Breast epithelium (tissue), 4 donors: ENCODE measurements at regions not wholly inside any gene's neighbourhood (a gene's known extent, or its start where the extent isn't known, plus 50 kb on each side); places are given as distances from the start of the nearest gene placed in this dataset.

Source experiments
- DNase-seq, 2 donors: peaks; one replicate each; pipeline ENCODE4 v3.0.0-alpha.2; 2019; ENCODE audit warnings: low spot score in 2 of 2
- H3K27ac ChIP-seq, 2 donors: fragments of 200-600 bp; sonication (generic) in 1 of 2; one replicate each; pipeline ENCODE4 v1.5.1; 2016 to 2019; ENCODE audit warnings: mild to moderate bottlenecking in 1 of 2
- H3K27me3 ChIP-seq, 2 donors: fragments of 200-600 bp; sonication (generic) in 1 of 2; one replicate each; pipeline versions ENCODE4 v1.5.1 to v1.6.0; 2017 to 2019; ENCODE audit warnings: control low read depth in 1 of 2, mild to moderate bottlenecking in 1 of 2
- H3K36me3 ChIP-seq: fragments of 200-600 bp; one replicate; pipeline ENCODE4 v1.5.1; 2019
- H3K4me1 ChIP-seq, 2 donors: fragments of 200-600 bp; sonication (generic); one replicate each; pipeline ENCODE4 v1.5.1; 2016 to 2019; ENCODE audit warnings: control low read depth in 1 of 2
- H3K4me3 ChIP-seq, 3 donors: fragments of 200-600 bp; sonication (generic); 1 replicate in 2 of 3; 2 replicates in 1 of 3; pipeline ENCODE4 v1.5.1; 2016 to 2019; ENCODE audit warnings: mild to moderate bottlenecking in 3 of 3, moderate library complexity in 2 of 3
- H3K9me3 ChIP-seq, 2 donors: fragments of 200-600 bp; sonication (generic) in 1 of 2; one replicate each; pipeline ENCODE4 v1.5.1; 2016 to 2019; ENCODE audit warnings: control low read depth in 1 of 2
- CTCF ChIP-seq, 3 donors: fragments of 450-650 bp; IDR thresholded peaks; one replicate each; pipeline ENCODE4 v1.5.1; 2016 to 2017; ENCODE audit warnings: antibody characterized with exemption in 3 of 3, mild to moderate bottlenecking in 3 of 3, moderate library complexity in 3 of 3
- POLR2A ChIP-seq: fragments of 450-650 bp; IDR thresholded peaks from one replicate; pipeline ENCODE4 v1.6.1; 2016; ENCODE audit warnings: antibody characterized with exemption, mild to moderate bottlenecking, moderate library complexity
- POLR2AphosphoS5 ChIP-seq, 3 donors: sonication (generic); formaldehyde crosslinking; IDR thresholded peaks; one replicate each; pipeline ENCODE4 v1.6.1; 2017; ENCODE audit warnings: antibody characterized with exemption in 3 of 3
- intact Hi-C: fragments of 100-400 bp; cut with DNase I; formaldehyde crosslinking; loops from one replicate; pipeline ENCODE4 v1.15.1; 2023; ENCODE audit warnings: low total_unique reads

- Histone ChIP-seq H3K27ac (no peak overlapping the region), H3K4me1 (no peaks in the 10 kb centered on the region), H3K36me3 (no peaks in the 10 kb centered on the region), H3K27me3 (no peaks in the 10 kb centered on the region), H3K9me3 (no peaks in the 10 kb centered on the region), H3K4me3 (no peak overlapping the region)
- intact Hi-C loops, result no loop called here
- DNase-seq, result no peak
- TF ChIP-seq POLR2AphosphoS5 (IDR thresholded peaks at IDR 0.05), result no peak
- TF ChIP-seq POLR2A, result no peak
- no peak for TF ChIP-seq CTCF (IDR thresholded peaks at IDR 0.05)
These were observed 121.4 kb upstream of the ZNF618 start for GRCh38 chr9:113754739-113755138.

GRCh38 chr9:113755433-113755832, 120.7 kb upstream of the ZNF618 start:
- intact Hi-C loops, result no loop called here

GRCh38 chr9:113756476-113757192, 119.5 kb upstream of the ZNF618 start:
- Histone ChIP-seq H3K9me3 (no peaks in the 10 kb centered on the region), H3K27me3 (no peaks in the 10 kb centered on the region), H3K36me3 (no peaks in the 10 kb centered on the region), H3K4me3 (no peak overlapping the region), H3K4me1 (no peaks in the 10 kb centered on the region), H3K27ac (no peak overlapping the region)
- no peak for DNase-seq
- intact Hi-C loops, result no loop called here
- TF ChIP-seq CTCF (IDR thresholded peaks at IDR 0.05) (no peak), POLR2A (no peak), POLR2AphosphoS5 (IDR thresholded peaks at IDR 0.05) (no peak)

More at GRCh38 chr9:113755433-113755832, 120.7 kb upstream of the ZNF618 start:
- no peaks in the 10 kb centered on the region for H3K36me3 ChIP-seq
- no peaks in the 10 kb centered on the region for H3K9me3 ChIP-seq
- no peak overlapping the region for H3K27ac ChIP-seq
- no peak for DNase-seq
- no peak overlapping the region for H3K4me3 ChIP-seq
- no peaks in the 10 kb centered on the region for H3K27me3 ChIP-seq
- H3K4me1 ChIP-seq, result no peaks in the 10 kb centered on the region
- TF ChIP-seq POLR2A, result no peak

GRCh38 chr9:113763429-113763828, 112.7 kb upstream of the ZNF618 start:
- Histone ChIP-seq H3K9me3 (no peaks in the 10 kb centered on the region), H3K27ac (no peak overlapping the region), H3K27me3 (no peaks in the 10 kb centered on the region), H3K36me3 (no peaks in the 10 kb centered on the region), H3K4me1 (no peaks in the 10 kb centered on the region), H3K4me3 (no peak overlapping the region)
- no peak for DNase-seq
- intact Hi-C loops, result no loop called here
- TF ChIP-seq POLR2AphosphoS5 (IDR thresholded peaks at IDR 0.05) (no peak), POLR2A (no peak), CTCF (IDR thresholded peaks at IDR 0.05) (no peak)

GRCh38 chr9:113764572-113764971, 111.5 kb upstream of the ZNF618 start:
- no peaks in the 10 kb centered on the region for H3K9me3 ChIP-seq
- intact Hi-C loops, result no loop called here
- H3K27me3 ChIP-seq, result no peaks in the 10 kb centered on the region
- H3K4me1 ChIP-seq, result no peaks in the 10 kb centered on the region
- TF ChIP-seq POLR2A, result no peak
- no peak for TF ChIP-seq POLR2AphosphoS5 (IDR thresholded peaks at IDR 0.05)
- TF ChIP-seq CTCF (IDR thresholded peaks at IDR 0.05), result no peak
- no peak overlapping the region for H3K27ac ChIP-seq
- no peak overlapping the region for H3K4me3 ChIP-seq
- no peak for DNase-seq
- H3K36me3 ChIP-seq, result no peaks in the 10 kb centered on the region
